ENCODE measurements at regions not wholly inside any gene's neighbourhood (a gene's known extent, or its start where the extent isn't known, plus 50 kb on each side); places are given as distances from the start of the nearest gene placed in this dataset.

- no peak for TF ChIP-seq POLR2A (IDR thresholded peaks at IDR 0.05)
- TF ChIP-seq, protein P1, sequence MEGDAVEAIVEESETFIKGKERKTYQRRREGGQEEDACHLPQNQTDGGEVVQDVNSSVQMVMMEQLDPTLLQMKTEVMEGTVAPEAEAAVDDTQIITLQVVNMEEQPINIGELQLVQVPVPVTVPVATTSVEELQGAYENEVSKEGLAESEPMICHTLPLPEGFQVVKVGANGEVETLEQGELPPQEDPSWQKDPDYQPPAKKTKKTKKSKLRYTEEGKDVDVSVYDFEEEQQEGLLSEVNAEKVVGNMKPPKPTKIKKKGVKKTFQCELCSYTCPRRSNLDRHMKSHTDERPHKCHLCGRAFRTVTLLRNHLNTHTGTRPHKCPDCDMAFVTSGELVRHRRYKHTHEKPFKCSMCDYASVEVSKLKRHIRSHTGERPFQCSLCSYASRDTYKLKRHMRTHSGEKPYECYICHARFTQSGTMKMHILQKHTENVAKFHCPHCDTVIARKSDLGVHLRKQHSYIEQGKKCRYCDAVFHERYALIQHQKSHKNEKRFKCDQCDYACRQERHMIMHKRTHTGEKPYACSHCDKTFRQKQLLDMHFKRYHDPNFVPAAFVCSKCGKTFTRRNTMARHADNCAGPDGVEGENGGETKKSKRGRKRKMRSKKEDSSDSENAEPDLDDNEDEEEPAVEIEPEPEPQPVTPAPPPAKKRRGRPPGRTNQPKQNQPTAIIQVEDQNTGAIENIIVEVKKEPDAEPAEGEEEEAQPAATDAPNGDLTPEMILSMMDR (IDR thresholded peaks at IDR 0.05) = no peak
Measured at GRCh38 chr5:163190784-163191183, 246.6 kb upstream of the CCNG1 start.
